ENCODE measurements at regions not wholly inside any gene's neighbourhood (a gene's known extent, or its start where the extent isn't known, plus 50 kb on each side); places are given as distances from the start of the nearest gene placed in this dataset.

- Histone ChIP-seq H2AFZ (ENCODE audit: insufficient read depth, low read depth, low read length, poor library complexity, severe bottlenecking) (no peak overlapping the region), H3K9ac (ENCODE audit: low read length) (no peak overlapping the region), H3K36me3 (replicated peaks in 1 of 2; ENCODE audit: control extremely low read depth in 1 of 2, control insufficient read depth in 1 of 2, extremely low read depth in 1 of 2, insufficient read depth in 2 of 2, low read length in 1 of 2) (no peaks in the 10 kb centered on the region), H3K27me3 (replicated peaks in 1 of 4; ENCODE audit: control extremely low read depth in 1 of 4, control insufficient read depth in 3 of 4, insufficient read depth in 4 of 4, low read length in 3 of 4) (no peaks in the 10 kb centered on the region), H3K27ac (ENCODE audit: low read length in 2 of 2) (no peak overlapping the region), H3K4me2 (replicated peaks; ENCODE audit: low read depth, low read length, poor library complexity, severe bottlenecking) (no peak overlapping the region), H3K4me1 (ENCODE audit: control insufficient read depth in 2 of 2, insufficient read depth in 2 of 2, low read length in 2 of 2) (no peaks in the 10 kb centered on the region), H3K4me3 (ENCODE audit: control extremely low read depth in 1 of 5, extremely low read depth in 1 of 5, insufficient read depth in 1 of 5, low read depth in 2 of 5, low read length in 4 of 5) (no peak overlapping the region), H3K79me2 (ENCODE audit: control insufficient read depth, insufficient read depth, low read length) (no peaks in the 10 kb centered on the region), H3K9me3 (ENCODE audit: control extremely low read depth in 1 of 3, control insufficient read depth in 2 of 3, insufficient read depth in 1 of 3, low read length in 2 of 3) (peaks cover 4 to 10% (median 6%) of the 10 kb centered on the region in 3 donors), H4K20me1 (ENCODE audit: control insufficient read depth, insufficient read depth, low read length, poor library complexity, severe bottlenecking) (no peaks in the 10 kb centered on the region)
- Mint-ChIP-seq H3K27ac (no peak overlapping the region), H3K9me3 (ENCODE audit: insufficient read depth) (no peaks in the 10 kb centered on the region), H3K4me1 (no peaks in the 10 kb centered on the region), H3K4me3 (no peak overlapping the region), H3K27me3 (no peaks in the 10 kb centered on the region)
- ChIA-PET POLR2A (interaction anchor here (0.6 kb wide), 1 partner anchor 1478 kb away, joined by 3 read pairs; no protein-coding TSS in a partner anchor), CTCF (no interaction called here)
- ATAC-seq (ENCODE audit: low read depth): no peak
- WGBS (ENCODE audit: insufficient coverage): 100% methylated on average over 2 of the region's 8 CpGs
- no peak for TF ChIP-seq EZH2 (IDR thresholded peaks at IDR 0.05; ENCODE audit: borderline replicate concordance, insufficient read depth, low read depth, low read length, poor library complexity, severe bottlenecking)
- TF ChIP-seq, protein P1, sequence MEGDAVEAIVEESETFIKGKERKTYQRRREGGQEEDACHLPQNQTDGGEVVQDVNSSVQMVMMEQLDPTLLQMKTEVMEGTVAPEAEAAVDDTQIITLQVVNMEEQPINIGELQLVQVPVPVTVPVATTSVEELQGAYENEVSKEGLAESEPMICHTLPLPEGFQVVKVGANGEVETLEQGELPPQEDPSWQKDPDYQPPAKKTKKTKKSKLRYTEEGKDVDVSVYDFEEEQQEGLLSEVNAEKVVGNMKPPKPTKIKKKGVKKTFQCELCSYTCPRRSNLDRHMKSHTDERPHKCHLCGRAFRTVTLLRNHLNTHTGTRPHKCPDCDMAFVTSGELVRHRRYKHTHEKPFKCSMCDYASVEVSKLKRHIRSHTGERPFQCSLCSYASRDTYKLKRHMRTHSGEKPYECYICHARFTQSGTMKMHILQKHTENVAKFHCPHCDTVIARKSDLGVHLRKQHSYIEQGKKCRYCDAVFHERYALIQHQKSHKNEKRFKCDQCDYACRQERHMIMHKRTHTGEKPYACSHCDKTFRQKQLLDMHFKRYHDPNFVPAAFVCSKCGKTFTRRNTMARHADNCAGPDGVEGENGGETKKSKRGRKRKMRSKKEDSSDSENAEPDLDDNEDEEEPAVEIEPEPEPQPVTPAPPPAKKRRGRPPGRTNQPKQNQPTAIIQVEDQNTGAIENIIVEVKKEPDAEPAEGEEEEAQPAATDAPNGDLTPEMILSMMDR (IDR thresholded peaks at IDR 0.05): no peak
- no peak for DNase-seq
- intact Hi-C loops (cut with micrococcal nuclease): no loop called here
Observed at GRCh38 chr7:92932450-92932849, 96.1 kb upstream of the CDK6 start.

- Histone ChIP-seq H4K20me1 (ENCODE audit: control insufficient read depth, insufficient read depth, low read length, poor library complexity, severe bottlenecking) (no peaks in the 10 kb centered on the region), H3K27ac (ENCODE audit: low read length in 2 of 2) (no peak overlapping the region), H3K27me3 (replicated peaks in 1 of 4; ENCODE audit: control extremely low read depth in 1 of 4, control insufficient read depth in 3 of 4, insufficient read depth in 4 of 4, low read length in 3 of 4) (no peaks in the 10 kb centered on the region), H3K9ac (ENCODE audit: low read length) (no peak overlapping the region), H3K4me1 (ENCODE audit: control insufficient read depth in 2 of 2, insufficient read depth in 2 of 2, low read length in 2 of 2) (no peaks in the 10 kb centered on the region), H3K4me3 (ENCODE audit: control extremely low read depth in 1 of 5, extremely low read depth in 1 of 5, insufficient read depth in 1 of 5, low read depth in 2 of 5, low read length in 4 of 5) (no peak overlapping the region), H3K4me2 (replicated peaks; ENCODE audit: low read depth, low read length, poor library complexity, severe bottlenecking) (no peak overlapping the region), H3K36me3 (replicated peaks in 1 of 2; ENCODE audit: control extremely low read depth in 1 of 2, control insufficient read depth in 1 of 2, extremely low read depth in 1 of 2, insufficient read depth in 2 of 2, low read length in 1 of 2) (no peaks in the 10 kb centered on the region), H3K9me3 (ENCODE audit: control extremely low read depth in 1 of 3, control insufficient read depth in 2 of 3, insufficient read depth in 1 of 3, low read length in 2 of 3) (peaks cover 4 to 10% (median 6%) of the 10 kb centered on the region in 3 donors), H2AFZ (ENCODE audit: insufficient read depth, low read depth, low read length, poor library complexity, severe bottlenecking) (no peak overlapping the region), H3K79me2 (ENCODE audit: control insufficient read depth, insufficient read depth, low read length) (no peaks in the 10 kb centered on the region)
- ATAC-seq (ENCODE audit: low read depth) (no peak), DNase-seq (no peak)
- no peak for TF ChIP-seq EZH2 (IDR thresholded peaks at IDR 0.05; ENCODE audit: borderline replicate concordance, insufficient read depth, low read depth, low read length, poor library complexity, severe bottlenecking)
- TF ChIP-seq, protein P1 (IDR thresholded peaks at IDR 0.05): no peak
- WGBS (ENCODE audit: insufficient coverage): 71% methylated on average over 1 of the region's 1 CpG
- Mint-ChIP-seq H3K27me3 (peaks cover under 1% of the 10 kb centered on the region), H3K9me3 (ENCODE audit: insufficient read depth) (no peaks in the 10 kb centered on the region), H3K4me1 (no peaks in the 10 kb centered on the region), H3K4me3 (no peak overlapping the region), H3K27ac (no peak overlapping the region)
- POLR2A ChIA-PET: no interaction called here
- CTCF ChIA-PET: no interaction called here
- intact Hi-C loops (cut with micrococcal nuclease): no loop called here
Observed at GRCh38 chr7:92930404-92930803, 94.0 kb upstream of the CDK6 start.

All from B cell (primary cell).